ENCODE measurements at regions not wholly inside any gene's neighbourhood (a gene's known extent, or its start where the extent isn't known, plus 50 kb on each side); places are given as distances from the start of the nearest gene placed in this dataset.

GRCh38 chr6:77290798-77291197 is 172.5 kb downstream of the HTR1B start:
- TF ChIP-seq REST (IDR thresholded peaks at IDR 0.05; ENCODE audit: insufficient read depth in 1 of 2, low read depth in 2 of 2, low read length in 2 of 2) (no peak), FOXP2 (optimal IDR thresholded peaks at IDR 0.05; ENCODE audit: borderline replicate concordance, extremely low read depth, extremely low read length, insufficient read depth) (no peak), POLR2AphosphoS5 (IDR thresholded peaks at IDR 0.05; ENCODE audit: low read depth, low read length) (no peak)

Measured in PFSK-1 (cell line).